ENCODE measurements at regions not wholly inside any gene's neighbourhood (a gene's known extent, or its start where the extent isn't known, plus 50 kb on each side); places are given as distances from the start of the nearest gene placed in this dataset.

DNA sequence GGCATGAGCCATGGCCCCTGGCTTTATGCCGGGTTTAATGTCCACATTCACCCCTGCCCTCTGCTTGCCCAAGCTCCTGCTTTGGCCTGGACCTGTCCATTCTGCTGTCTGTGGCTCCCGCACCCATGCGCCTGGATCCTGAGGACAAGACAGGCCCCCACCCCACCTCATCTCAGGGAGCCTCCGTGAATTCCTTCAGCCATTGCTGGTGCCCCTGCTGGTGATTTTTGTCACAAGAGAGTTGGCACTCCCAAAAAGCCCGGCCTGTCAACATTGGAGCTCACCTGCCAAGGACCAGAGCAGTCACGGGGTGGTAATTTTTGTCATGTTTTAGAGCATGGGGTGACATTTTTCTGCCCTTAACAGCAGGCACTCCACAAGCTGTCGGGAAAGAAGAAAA lies 127.5 kb upstream of the PLXNA4 start:
- ChIA-PET CTCF (no interaction called here), POLR2A (ENCODE audit: unreplicated experiment) (no interaction called here)
- BruUV-seq (replicated peaks): no TSS peak
- Histone ChIP-seq H3K4me3 (no peak overlapping the region), H3K9me3 (ENCODE audit: insufficient read depth, low read depth) (no peaks in the 10 kb centered on the region), H3K9me2 (ENCODE audit: insufficient read depth) (no peaks in the 10 kb centered on the region; the same call in 1 of the 2 replicates), H3F3A (ENCODE audit: insufficient read depth, low read depth) (no peaks in the 10 kb centered on the region), H3K4me2 (no peak overlapping the region), H3K79me2 (ENCODE audit: low read depth) (no peaks in the 10 kb centered on the region), H3K27me3 (ENCODE audit: insufficient read depth, low read depth) (peaks cover 73% of the 10 kb centered on the region), H2AFZ (no peak overlapping the region), H4K20me1 (ENCODE audit: insufficient read depth) (no peaks in the 10 kb centered on the region), H3K4me1 (replicated peaks; ENCODE audit: insufficient read depth) (no peaks in the 10 kb centered on the region), H3K27ac (no peak overlapping the region), H3K36me3 (ENCODE audit: low read depth) (no peaks in the 10 kb centered on the region)
- TF ChIP-seq, protein P1, sequence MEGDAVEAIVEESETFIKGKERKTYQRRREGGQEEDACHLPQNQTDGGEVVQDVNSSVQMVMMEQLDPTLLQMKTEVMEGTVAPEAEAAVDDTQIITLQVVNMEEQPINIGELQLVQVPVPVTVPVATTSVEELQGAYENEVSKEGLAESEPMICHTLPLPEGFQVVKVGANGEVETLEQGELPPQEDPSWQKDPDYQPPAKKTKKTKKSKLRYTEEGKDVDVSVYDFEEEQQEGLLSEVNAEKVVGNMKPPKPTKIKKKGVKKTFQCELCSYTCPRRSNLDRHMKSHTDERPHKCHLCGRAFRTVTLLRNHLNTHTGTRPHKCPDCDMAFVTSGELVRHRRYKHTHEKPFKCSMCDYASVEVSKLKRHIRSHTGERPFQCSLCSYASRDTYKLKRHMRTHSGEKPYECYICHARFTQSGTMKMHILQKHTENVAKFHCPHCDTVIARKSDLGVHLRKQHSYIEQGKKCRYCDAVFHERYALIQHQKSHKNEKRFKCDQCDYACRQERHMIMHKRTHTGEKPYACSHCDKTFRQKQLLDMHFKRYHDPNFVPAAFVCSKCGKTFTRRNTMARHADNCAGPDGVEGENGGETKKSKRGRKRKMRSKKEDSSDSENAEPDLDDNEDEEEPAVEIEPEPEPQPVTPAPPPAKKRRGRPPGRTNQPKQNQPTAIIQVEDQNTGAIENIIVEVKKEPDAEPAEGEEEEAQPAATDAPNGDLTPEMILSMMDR (conservative IDR thresholded peaks at IDR 0.05): no peak
- TF ChIP-seq EZH2 (IDR thresholded peaks at IDR 0.05; ENCODE audit: low read depth): no peak
- intact Hi-C loops (cut with micrococcal nuclease; ENCODE audit: unreplicated experiment): no loop called here
- DNase-seq: no peak

- H3K27me3 ChIP-seq (ENCODE audit: insufficient read depth, low read depth): peaks cover 71% of the 10 kb centered on the region
- ChIA-PET POLR2A (ENCODE audit: unreplicated experiment) (no interaction called here), CTCF (no interaction called here)
- H3K27ac ChIP-seq: no peak overlapping the region
- intact Hi-C loops (cut with micrococcal nuclease; ENCODE audit: unreplicated experiment): no loop called here
- DNase-seq: no peak
- H3K36me3 ChIP-seq (ENCODE audit: low read depth): no peaks in the 10 kb centered on the region
- H3K9me3 ChIP-seq (ENCODE audit: insufficient read depth, low read depth): no peaks in the 10 kb centered on the region
- no TSS peak for BruUV-seq (replicated peaks)
- no peak overlapping the region for H2AFZ ChIP-seq
- no peaks in the 10 kb centered on the region; the same call in 1 of the 2 replicates for H3K9me2 ChIP-seq (ENCODE audit: insufficient read depth)
- no peaks in the 10 kb centered on the region for H3K79me2 ChIP-seq (ENCODE audit: low read depth)
- no peaks in the 10 kb centered on the region for H3K4me1 ChIP-seq (replicated peaks; ENCODE audit: insufficient read depth)
- no peak overlapping the region for H3K4me3 ChIP-seq
- H3F3A ChIP-seq (ENCODE audit: insufficient read depth, low read depth): no peaks in the 10 kb centered on the region
- no peak overlapping the region for H3K4me2 ChIP-seq
- TF ChIP-seq, protein P1 (conservative IDR thresholded peaks at IDR 0.05): no peak
- no peak for TF ChIP-seq EZH2 (IDR thresholded peaks at IDR 0.05; ENCODE audit: low read depth)
- H4K20me1 ChIP-seq (ENCODE audit: insufficient read depth): no peaks in the 10 kb centered on the region
These were observed 120.7 kb upstream of the PLXNA4 start for GRCh38 chr7:132697003-132697402.

DNA sequence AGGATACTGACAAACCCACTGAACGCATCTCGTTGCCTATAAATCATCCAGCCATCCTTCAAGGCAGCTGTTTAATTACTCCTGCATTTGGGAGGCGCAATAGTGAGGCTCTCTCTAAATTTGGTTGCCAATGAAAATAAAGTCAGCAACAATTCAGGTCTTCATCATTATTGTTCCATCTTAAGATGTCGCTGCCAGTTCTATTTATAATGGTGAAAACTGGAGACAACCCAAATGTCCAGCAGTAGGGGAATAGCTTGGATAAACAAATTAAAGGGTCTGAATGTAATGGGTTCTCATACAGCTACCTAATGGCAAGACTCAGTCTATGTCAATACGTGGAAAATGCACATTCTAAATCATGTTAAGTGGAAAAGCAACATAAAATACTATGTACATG lies 120.1 kb upstream of the PLXNA4 start:
- Histone ChIP-seq H3K4me1 (replicated peaks; ENCODE audit: insufficient read depth) (no peaks in the 10 kb centered on the region), H3K4me2 (no peak overlapping the region), H3K9me3 (ENCODE audit: insufficient read depth, low read depth) (no peaks in the 10 kb centered on the region), H3F3A (ENCODE audit: insufficient read depth, low read depth) (no peaks in the 10 kb centered on the region), H3K27ac (no peak overlapping the region), H4K20me1 (ENCODE audit: insufficient read depth) (no peaks in the 10 kb centered on the region), H2AFZ (no peak overlapping the region), H3K27me3 (ENCODE audit: insufficient read depth, low read depth) (peaks cover 77% of the 10 kb centered on the region), H3K79me2 (ENCODE audit: low read depth) (no peaks in the 10 kb centered on the region), H3K9me2 (ENCODE audit: insufficient read depth) (no peaks in the 10 kb centered on the region; the same call in 1 of the 2 replicates), H3K4me3 (no peak overlapping the region), H3K36me3 (ENCODE audit: low read depth) (no peaks in the 10 kb centered on the region)
- intact Hi-C loops (cut with micrococcal nuclease; ENCODE audit: unreplicated experiment): no loop called here
- no TSS peak for BruUV-seq (replicated peaks)
- no peak for DNase-seq
- no peak for TF ChIP-seq EZH2 (IDR thresholded peaks at IDR 0.05; ENCODE audit: low read depth)
- TF ChIP-seq, protein P1 (conservative IDR thresholded peaks at IDR 0.05): no peak
- ChIA-PET CTCF (no interaction called here), POLR2A (ENCODE audit: unreplicated experiment) (no interaction called here)

Data from PC-9 (cell line).